ENCODE measurements at regions not wholly inside any gene's neighbourhood (a gene's known extent, or its start where the extent isn't known, plus 50 kb on each side); places are given as distances from the start of the nearest gene placed in this dataset.

- no peak overlapping the region for H2BK20ac ChIP-seq (ENCODE audit: low read length)
- H3K79me1 ChIP-seq (ENCODE audit: low read depth, low read length), result no peaks in the 10 kb centered on the region
- peak overlapping the region; percentile 70; the same call in 1 of the 2 replicates for H2AFZ ChIP-seq (ENCODE audit: low read length)
- TF ChIP-seq SP2 (IDR thresholded peaks at IDR 0.05; ENCODE audit: low read length), result no peak
- TF ChIP-seq CHD2 (IDR thresholded peaks at IDR 0.05; ENCODE audit: low read length), result no peak
- TF ChIP-seq GABPA (IDR thresholded peaks at IDR 0.05; ENCODE audit: borderline replicate concordance, insufficient read depth, low read length), result no peak
- TF ChIP-seq TAF1 (IDR thresholded peaks at IDR 0.05; ENCODE audit: low read depth, low read length), result no peak
- TF ChIP-seq FOSL1 (IDR thresholded peaks at IDR 0.05; ENCODE audit: insufficient read depth, low read depth, low read length), result no peak
- TF ChIP-seq KDM1A (IDR thresholded peaks at IDR 0.05; ENCODE audit: borderline replicate concordance, low read length), result no peak
- no peak for TF ChIP-seq USF2 (IDR thresholded peaks at IDR 0.05; ENCODE audit: low read length)
- TF ChIP-seq TBP (IDR thresholded peaks at IDR 0.05; ENCODE audit: low read depth, low read length), result no peak
- no peak for TF ChIP-seq CBX8 (IDR thresholded peaks at IDR 0.05; ENCODE audit: borderline replicate concordance, low read depth, low read length)
- no peak for TF ChIP-seq SIRT6 (IDR thresholded peaks at IDR 0.05; ENCODE audit: low read length)
- TF ChIP-seq EGR1 (IDR thresholded peaks at IDR 0.05; ENCODE audit: borderline replicate concordance, low read depth, low read length), result no peak
- no peak for TF ChIP-seq CTCF (IDR thresholded peaks at IDR 0.05; ENCODE audit: control extremely low read depth in 1 of 3, insufficient read depth in 1 of 3, low read depth in 1 of 3, low read length in 3 of 3)
Observed at GRCh38 chr3:177530908-177531307, 333.6 kb upstream of the TBL1XR1 start.

More at GRCh38 chr3:177530908-177531307, 333.6 kb upstream of the TBL1XR1 start:
- Histone ChIP-seq H3K23me2 (ENCODE audit: low read depth, low read length) (no peaks in the 10 kb centered on the region), H4K8ac (ENCODE audit: extremely low read depth, insufficient read depth, low read length) (no peak overlapping the region), H2AK5ac (ENCODE audit: low read depth, low read length) (no peak overlapping the region), H4K91ac (replicated peaks; ENCODE audit: insufficient read length, low read length) (no peak overlapping the region), H3K79me2 (ENCODE audit: control insufficient read depth in 1 of 2, insufficient read depth in 2 of 2, low read length in 2 of 2) (no peaks in the 10 kb centered on the region), H3K27ac (ENCODE audit: low read depth, low read length) (no peak overlapping the region), H3K4ac (replicated peaks; ENCODE audit: insufficient read length, low read depth, low read length) (no peak overlapping the region), H2BK5ac (ENCODE audit: low read depth, low read length) (no peak overlapping the region), H4K20me1 (replicated peaks in 1 of 2; ENCODE audit: control insufficient read depth in 1 of 2, insufficient read depth in 2 of 2, low read length in 2 of 2) (no peaks in the 10 kb centered on the region), H3K36me3 (ENCODE audit: control insufficient read depth in 2 of 4, insufficient read depth in 4 of 4, low read length in 3 of 4) (no peaks in the 10 kb centered on the region), H3K18ac (ENCODE audit: extremely low read depth, low read length) (0 out of 2 replicates have a peak overlapping the region, but pooled peaks have one; percentile 24), H4K5ac (ENCODE audit: insufficient read length, low read depth, low read length) (no peak overlapping the region), H3K27me3 (replicated peaks in 1 of 4; ENCODE audit: control insufficient read depth in 3 of 4, extremely low read depth in 1 of 4, insufficient read depth in 3 of 4, low read length in 3 of 4) (peaks cover 0 to 2% (median 0%) of the 10 kb centered on the region in 4 experiments; a peak in 1 of 7 replicates), H2BK120ac (replicated peaks; ENCODE audit: low read depth, low read length) (no peak overlapping the region), H3K4me2 (ENCODE audit: insufficient read depth in 1 of 2, low read depth in 2 of 2, low read length in 2 of 2) (no peak overlapping the region), H2BK15ac (ENCODE audit: low read length) (no peak overlapping the region), H3K4me1 (replicated peaks in 1 of 4; ENCODE audit: control insufficient read depth in 3 of 4, insufficient read depth in 4 of 4, low read length in 3 of 4) (no peaks in the 10 kb centered on the region), H2BK12ac (ENCODE audit: low read depth, low read length) (no peak overlapping the region), H3K23ac (ENCODE audit: insufficient read length) (no peak overlapping the region), H3K14ac (ENCODE audit: insufficient read length) (no peak overlapping the region), H3K4me3 (ENCODE audit: extremely low read depth in 1 of 4, insufficient read depth in 2 of 4, low read depth in 3 of 4, low read length in 4 of 4) (no peak overlapping the region), H3K56ac (replicated peaks; ENCODE audit: insufficient read length, low read depth, low read length) (no peak overlapping the region), H3K9me3 (ENCODE audit: insufficient read depth in 2 of 2, low read depth in 1 of 2, low read length in 1 of 2) (no peaks in the 10 kb centered on the region), H3K9ac (replicated peaks in 1 of 4; ENCODE audit: extremely low read depth in 1 of 4, low read depth in 3 of 4, low read length in 3 of 4) (no peak overlapping the region)
- no peak for DNase-seq (ENCODE audit: low read depth in 1 of 2, low spot score in 2 of 2)
- ChIA-PET POLR2A (ENCODE audit: partially characterized antibody) (no interaction called here), CTCF (ENCODE audit: partially characterized antibody) (interaction anchor here (1.2 to 2.2 kb wide), 3 partner anchors 9 to 247 kb away, joined by 3 to 8 read pairs (median 3); no protein-coding TSS in a partner anchor)
- 94% methylated on average over 5 of the region's 5 CpGs; no CpG with 5 or more reads in 1 of the 2 experiments for WGBS, 2 experiments (ENCODE audit: extremely low coverage in 1 of 2, insufficient coverage in 1 of 2, insufficient read length in 1 of 2, insufficient replicate concordance in 2 of 2, low coverage in 1 of 2, low lambda C conversion rate in 2 of 2, missing lambda C conversion rate in 1 of 2)
- no peak for FAIRE-seq
